ENCODE measurements at regions not wholly inside any gene's neighbourhood (a gene's known extent, or its start where the extent isn't known, plus 50 kb on each side); places are given as distances from the start of the nearest gene placed in this dataset.
A peak's percentile ranks its signal among the peaks of the same experiment; 100 is the strongest.

DNA sequence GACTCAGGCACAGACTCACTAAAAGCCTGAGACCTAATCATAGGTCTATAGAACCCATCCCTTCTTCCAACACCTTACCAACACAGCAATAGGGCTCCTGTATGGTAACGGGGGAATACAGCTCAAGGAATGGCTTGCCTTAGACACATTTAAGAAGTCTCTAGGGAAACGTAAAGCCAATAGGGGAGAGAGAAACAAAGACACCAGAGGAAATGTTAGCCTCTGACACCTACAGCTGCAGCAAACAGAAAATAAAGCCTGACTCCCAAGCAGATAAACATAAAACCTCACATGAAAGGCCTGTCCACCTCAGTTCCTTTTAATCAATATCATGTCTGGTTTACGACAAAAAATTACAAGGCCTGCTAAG lies 51.1 kb upstream of the NCOA1 start:
- DNase-seq (ENCODE audit: low read depth in 2 of 2), result no peak

DNA sequence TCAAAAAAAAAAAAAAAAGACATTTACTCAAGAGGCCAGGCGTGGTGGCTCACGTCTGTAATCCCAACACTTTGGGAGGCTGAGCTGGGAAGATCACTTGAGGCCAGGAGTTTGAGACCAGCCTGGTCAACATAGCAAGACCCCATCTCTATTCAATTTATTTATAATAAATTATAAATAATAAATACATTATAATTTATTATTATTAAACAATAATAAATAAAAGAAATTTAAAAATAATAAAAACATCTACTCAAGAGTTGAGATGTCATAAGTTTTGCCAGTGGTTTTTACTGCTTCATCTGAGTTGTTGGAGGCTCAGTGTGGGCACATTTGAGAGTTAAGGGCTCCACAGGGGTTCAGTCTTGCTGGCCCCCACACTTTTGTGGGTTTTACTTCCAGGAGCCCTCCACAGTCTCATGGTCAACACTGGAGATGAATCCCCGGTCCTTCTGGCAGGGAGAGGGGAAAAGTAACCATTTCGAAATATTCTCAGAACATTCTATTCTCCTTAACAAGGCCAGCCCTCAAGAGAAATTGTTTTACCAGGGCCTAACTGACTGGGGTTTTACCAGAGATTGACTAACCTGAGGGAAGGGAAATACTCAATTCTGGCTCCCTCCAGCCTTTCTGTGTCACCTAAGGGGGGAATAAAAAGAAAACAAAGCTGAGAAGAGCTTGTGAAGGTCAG lies 51.6 kb upstream of the NCOA1 start:
- no peak for DNase-seq (ENCODE audit: low read depth in 2 of 2)

DNA sequence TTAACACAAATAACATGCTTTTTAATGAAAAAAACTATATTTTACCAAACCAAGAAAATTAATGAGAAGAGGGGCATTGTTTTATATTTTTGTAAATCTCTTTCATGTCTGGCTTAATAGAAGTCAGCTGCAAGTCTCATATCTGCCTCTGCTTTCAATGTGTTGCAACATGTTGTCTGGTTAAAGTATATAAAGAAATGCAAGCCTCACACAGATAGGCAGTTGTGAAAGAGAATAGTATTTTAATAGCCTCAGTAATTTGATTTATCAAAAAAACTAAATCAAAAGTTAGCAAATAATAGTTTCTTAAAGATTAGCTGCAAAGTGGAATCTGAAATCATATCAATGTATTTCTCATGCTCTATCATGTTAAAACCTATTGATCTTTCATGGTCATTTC lies 52.9 kb upstream of the NCOA1 start:
- DNase-seq (ENCODE audit: low read depth in 2 of 2), result no peak

DNA sequence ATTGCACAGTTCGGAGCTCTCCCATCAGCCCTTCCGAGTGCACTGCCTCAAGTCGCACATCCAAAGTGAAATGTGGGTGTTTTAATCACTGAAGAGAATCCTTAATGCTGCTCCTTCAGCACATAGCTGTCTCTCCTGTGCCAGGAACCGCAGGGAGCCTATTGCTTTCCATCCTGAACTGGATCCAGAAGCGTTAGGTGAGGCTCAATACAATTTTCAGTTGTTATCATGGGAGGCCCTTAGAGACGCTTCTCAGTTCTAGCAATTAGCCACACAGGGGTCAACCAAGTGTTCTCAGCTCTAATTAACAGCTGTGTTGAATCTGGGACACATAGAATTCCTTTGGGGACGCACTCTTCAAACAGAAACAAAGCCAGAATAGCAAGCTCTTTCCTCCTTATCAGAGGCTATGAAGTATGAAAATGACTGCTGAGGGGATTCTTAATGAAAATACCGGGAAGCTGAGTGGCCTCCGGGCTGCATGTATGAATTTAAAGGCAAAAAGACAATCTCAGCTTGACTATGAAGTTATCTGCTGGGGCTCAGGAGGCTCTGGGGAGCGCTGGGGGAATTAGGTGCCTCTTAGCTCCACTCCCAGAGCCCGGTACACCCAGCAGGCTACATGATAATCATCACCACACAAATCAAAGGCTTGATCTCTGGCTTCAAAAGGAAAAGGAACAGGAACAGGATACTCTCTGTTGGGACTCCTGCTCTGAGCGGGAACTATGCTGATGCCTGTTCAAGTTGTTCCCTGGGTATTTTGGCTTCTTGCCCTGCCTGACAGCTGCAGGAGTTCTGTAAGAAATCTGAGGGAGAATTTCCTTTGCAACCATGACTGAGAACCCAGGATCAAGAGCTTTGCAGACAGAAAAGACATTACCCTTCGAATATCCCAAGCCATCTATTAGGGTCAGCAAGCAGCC lies 55.4 kb upstream of the NCOA1 start:
- no peak for DNase-seq (ENCODE audit: low read depth in 2 of 2)

DNA sequence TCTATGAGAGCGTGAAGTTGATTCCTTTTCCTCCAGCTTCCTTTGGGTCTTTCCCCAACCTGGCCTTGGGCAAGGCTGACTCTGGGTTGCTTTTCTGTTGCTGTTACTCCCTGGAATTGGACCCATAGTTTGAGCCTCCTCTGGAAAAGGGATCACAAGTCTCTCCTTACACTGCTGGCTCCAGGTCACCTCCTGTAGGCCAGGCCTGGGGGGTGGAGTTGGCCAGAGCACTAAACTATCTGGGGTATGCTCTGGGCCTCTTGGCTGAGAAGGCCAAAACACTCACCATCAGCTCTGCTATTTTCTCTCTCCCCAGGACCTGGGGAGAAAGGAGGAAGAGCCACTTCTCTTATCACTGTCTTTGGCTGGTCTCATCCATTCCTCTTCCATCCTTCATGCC lies 56.5 kb upstream of the NCOA1 start:
- DNase-seq (ENCODE audit: low read depth in 2 of 2), result no peak

DNA sequence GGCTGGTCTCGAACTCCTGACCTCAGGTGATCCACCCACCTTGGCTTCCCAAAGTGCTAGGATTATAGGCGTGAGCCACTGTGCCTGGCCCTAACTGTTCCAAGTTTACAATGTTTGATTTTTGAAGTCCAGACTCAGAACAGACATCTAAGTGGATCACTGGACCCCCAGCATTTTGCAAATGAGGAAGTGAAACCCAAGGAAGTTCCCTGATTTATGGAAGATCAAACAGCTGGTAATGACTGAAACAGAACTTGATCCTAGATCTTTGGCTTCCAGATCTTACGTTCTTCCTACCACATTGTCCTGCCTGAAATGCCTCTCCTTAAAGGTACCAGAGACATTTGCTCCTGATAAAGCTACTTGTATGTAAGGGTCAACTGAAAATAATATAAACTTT lies 58.3 kb upstream of the NCOA1 start:
- no peak for DNase-seq (ENCODE audit: low read depth in 2 of 2)

DNA sequence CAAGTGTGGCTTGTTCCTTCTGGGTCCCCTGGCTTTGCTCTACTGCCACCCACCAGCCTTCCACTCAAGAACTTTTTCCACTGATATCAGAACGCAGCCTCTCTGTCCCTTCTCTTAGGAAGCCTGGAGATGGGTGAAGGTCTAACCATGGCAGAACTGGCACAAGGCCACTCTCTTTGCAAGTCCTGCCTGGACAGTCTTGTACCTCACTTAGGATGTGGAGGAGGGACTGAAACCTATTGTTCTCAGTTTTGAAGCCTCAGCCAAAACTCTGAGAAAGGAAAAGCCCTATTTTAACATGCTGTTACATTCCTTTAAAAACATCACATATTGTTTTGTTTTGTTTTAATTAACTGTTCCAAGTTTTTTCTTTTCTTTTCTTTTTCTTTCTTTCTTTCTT lies 58.9 kb upstream of the NCOA1 start:
- DNase-seq (ENCODE audit: low read depth in 2 of 2), result no peak

DNA sequence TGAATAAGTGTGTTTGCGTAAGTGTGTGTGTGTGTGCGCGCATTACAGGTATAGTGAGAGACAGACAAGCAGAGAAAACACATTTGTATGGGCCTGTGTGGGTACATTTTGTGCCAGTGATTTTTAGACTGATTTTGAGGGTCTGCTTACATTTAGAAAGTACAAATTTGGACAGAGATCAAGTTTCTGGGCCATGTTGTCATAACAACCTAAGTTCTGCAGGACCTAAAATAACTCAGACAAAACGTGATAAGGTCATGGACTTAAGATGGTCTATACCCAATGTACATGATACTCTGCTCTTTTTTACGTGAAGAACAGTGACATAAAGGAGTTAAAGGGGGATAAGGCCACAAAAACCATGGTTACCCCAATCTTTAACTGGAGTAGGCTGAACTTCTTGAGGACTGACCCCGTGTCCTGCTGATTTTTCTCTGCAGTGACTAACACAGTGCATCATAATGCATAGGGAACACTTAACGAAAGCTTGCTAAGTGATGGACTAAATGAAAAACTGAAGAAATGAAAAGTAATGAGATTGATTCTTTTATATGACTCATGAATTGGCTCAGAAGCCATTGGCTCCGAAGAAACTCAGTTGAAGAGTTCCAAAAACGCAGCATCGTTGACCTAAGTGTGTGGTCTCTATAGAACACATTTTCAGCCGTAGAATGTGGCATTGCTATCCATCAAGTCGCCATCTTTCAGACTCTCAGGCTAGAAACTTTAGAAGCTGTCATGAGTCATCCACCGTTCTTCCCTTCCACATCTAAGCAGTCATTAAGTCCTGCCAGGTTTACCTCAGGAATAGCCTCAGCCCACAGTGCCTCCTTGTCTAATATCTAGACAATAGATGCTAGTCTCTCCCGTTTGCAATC lies 61.6 kb upstream of the NCOA1 start:
- no peak for DNase-seq (ENCODE audit: low read depth in 2 of 2)

DNA sequence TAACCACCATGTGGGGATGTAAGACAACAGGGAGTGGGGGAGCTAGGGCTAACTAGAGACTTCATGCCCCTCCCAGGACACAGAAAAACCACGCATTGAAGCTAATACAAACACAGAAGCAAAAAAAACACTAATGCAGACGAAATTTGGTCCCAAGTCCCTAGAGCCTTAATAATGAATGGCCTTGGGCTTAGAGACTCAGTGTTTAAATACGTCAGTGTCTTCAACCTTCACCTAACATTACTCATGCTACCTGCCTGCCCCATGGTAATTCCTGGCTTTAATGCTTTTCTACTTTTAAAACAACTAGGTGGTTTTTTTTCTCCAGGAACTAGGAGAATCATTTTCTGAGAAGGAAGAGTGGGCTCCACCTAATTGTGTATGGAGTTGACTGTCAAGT lies 64.1 kb upstream of the ITSN2 start:
- no peak for DNase-seq (ENCODE audit: low read depth in 2 of 2)

DNA sequence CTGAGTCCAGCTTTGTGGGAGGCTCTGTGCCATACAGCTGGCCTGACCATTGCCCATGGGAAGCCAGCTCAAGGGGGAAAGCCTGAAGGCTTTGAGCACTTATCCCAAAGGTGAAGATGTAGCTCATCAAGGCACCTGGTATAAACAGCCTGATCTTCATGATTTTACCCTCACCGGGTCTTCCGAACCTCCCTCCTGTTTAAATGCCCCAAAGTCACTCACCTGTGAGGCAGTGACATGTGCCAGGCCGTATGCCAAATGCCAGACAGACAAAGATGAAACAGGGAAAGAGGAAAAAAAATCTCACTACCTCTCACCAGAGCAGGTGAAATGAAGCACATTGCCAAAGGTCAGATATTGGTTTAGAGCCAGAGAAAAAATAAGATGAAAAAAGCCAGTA lies 62.8 kb upstream of the ITSN2 start:
- DNase-seq (ENCODE audit: low read depth in 2 of 2), result no peak

DNA sequence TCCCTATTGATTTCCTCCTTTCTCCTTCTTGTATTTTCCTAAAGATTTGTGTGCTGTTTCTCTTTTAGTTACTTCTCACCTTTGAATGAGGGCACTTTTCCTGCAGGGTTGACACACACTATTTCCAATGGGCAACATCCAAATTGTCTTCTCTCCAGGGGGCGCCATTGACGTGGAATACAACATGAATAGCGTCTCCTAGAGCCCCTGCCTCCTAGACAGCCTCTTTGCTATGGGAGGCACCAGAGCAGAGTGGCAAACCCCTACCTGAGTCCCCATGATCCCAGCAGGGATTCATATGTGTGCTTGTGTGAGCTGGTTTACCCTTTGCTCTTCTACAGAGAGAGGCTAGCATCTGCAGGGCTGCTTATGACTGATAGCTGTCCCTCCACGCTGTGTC lies 61.3 kb upstream of the ITSN2 start:
- DNase-seq (ENCODE audit: low read depth in 2 of 2), result peak; percentile 21 to 51

DNA sequence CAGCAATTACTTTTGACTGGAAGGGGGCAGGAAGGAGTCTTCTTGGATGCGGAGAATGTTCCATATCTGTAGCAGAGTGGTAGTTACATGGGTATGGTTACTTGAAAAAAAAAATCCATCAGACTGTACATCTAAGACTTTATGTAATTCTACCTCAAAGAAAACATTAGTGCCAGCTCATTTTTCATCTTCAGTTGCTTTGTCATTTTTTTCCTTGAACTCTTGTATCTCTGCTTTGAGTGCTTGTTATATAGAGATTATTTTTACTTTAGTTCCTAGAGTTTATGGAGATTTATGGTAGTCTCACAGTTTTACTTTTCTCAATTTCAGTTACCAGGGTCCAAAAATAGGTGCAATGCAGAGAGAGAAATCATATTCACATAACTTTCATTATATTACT lies 60.0 kb upstream of the ITSN2 start:
- no peak for DNase-seq (ENCODE audit: low read depth in 2 of 2)

DNA sequence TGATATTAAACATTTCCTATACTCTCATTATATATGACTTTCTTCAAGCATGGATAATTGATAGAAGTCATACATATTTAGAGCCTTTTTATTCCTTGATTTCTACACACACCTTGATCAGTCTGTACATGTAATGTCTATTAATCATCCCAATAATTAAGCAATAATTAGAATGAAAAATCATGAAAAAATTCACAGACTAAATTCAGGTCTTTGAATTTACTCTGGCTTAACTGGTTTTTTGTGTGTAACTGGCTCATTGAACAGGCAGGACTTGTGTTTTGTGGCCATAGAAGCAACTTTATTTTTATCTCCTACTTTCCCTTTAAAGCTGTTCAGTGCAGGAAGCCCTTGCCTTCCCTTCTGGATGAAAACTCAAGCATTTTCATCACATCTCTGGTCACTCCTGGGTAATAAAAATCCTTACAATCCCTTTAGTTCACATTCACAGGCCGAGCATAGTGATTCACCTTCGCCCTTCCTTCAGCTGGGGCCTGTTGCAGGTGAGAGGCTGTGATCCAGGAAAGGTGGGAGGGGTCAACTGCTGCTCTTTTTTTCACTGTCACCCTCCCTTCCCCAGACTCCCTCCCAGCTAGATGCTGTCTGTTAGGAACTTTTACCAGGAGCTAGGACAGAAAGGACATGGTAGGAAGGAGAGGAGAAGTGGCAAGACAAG lies 58.0 kb upstream of the ITSN2 start:
- DNase-seq (ENCODE audit: low read depth in 2 of 2), result no peak

DNA sequence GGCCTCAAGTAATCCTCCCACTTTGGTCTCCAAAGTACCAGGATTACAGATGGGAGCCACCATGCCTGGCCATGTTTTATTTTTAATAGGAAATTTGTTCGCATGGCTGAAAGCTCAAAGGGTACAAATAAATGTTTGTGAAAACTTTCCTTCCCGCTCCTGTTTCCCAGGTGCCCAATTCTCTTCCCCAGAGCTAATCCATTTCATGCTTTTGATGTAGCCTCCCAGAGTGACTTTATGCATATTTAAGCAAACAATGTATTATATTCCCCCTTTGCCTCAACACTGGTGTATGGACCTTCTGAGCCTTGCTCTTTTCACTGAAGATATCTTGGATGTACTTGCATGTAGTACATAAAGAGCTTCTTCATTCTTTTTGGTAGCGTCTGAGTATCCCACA lies 52.5 kb upstream of the ITSN2 start:
- no peak for DNase-seq (ENCODE audit: low read depth in 2 of 2)

DNA sequence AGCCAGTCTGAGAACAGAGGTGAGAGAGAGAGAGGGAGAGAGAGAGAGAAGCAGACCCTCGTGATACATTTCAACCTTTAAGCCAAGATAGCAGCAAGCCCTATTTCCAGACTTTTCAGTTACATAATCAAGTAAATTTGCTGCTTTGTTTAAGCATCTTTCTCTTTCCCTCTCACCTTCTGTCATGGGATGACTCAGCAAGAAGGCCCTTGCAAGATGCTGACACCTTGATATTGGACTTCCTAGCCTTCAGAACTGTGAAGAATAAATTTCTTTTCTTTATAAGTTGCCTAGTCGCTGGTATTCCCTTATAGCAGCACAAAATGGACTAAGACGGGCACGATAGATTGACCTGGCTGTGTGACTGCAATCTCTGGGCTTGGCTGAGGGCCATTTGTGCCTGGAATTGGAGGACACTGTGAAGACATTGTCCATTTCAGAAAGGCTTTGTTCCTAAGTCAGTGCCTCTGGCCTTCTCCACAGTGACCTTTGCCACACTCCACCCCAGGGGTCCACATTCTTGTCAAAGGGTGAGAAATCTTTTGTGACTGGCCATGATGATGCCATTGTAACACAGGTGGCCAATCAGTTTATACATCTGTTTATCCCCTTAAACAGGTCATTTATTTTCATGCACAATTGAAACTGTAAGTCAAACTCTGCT lies 51.3 kb upstream of the ITSN2 start:
- DNase-seq (ENCODE audit: low read depth in 2 of 2), result no peak

DNA sequence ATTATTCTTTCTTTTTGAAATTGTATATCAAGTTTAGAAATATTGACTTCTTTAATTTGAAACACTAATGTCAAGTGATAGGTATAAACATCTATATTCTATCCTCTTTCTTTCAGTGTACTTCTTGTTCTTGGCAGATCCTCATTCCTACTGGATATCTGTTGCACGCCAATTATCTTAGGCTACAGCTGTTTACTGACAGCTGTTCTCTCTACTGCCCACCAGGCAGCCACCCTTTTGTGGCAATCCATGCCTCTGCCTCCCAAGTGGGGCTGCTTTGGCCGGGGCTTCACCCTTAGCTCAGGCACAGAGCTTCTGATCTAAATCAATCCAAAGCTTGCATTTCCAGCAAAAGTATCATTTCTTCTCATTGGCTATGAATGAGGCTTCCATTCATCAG lies 50.6 kb upstream of the ITSN2 start:
- DNase-seq (ENCODE audit: low read depth in 2 of 2), result no peak

DNA sequence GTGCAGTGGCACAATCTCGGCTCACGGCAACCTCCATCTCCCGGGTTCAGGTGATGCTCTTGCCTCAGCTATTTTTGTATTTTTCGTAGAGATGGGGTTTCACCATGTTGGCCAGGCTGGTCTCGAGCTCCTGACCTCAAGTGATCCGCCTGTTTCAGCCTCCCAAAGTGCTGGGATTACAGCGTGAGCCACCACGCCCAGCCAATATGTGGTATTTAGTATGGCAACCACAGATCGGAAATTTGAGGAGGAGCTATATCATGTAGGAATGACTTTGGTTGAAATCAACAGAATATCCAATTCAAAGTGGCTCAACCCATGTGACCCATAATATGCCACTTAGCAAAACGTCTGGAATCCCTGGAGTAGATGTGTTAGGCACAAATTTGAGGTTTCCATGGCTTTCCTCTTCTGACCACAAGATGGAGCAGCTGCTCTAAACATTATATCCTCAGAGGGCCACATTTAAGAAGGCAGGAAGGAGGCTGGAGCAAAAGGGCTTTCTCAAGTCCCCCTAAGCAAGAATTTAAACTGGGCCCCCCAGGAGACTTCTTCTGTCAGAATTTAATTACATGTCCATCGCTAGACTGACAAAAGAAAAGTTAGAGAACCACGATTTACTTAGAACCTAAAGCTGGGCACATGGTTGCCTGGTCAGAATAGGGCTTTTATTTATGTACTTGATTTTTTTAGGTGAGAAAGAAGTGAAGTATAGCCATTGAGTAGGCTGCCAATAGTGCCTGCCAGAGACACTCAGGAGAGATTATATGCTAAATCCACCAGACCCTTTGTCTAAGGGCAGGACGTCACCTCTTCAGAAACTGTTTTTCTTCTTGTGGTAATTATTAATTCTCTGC lies 49.6 kb upstream of the ITSN2 start:
- DNase-seq (ENCODE audit: low read depth in 2 of 2), result peak in 1 of 2 donors; percentile 9
